Caco-2 (cell line): ENCODE measurements at regions not wholly inside any gene's neighbourhood (a gene's known extent, or its start where the extent isn't known, plus 50 kb on each side); places are given as distances from the start of the nearest gene placed in this dataset.
"Not testable (repeated sequence)": the region's sequence is repeated elsewhere in the genome, so short reads cannot be mapped to it uniquely, and the experiment has no call there.

Experiments used
- BruUV-seq: library from RNA; stranded (reverse); fragments of 400-500 nt; replicated peaks from 2 replicates; lab custom pipeline; 2021; lab: Mats Ljungman, UMichigan
- CTCF ChIA-PET: fragments of 300-600 bp; sonication (Branson Sonifier 250); formaldehyde crosslinking; loops from one replicate; lab custom pipeline; 2022; ENCODE audit warnings: antibody characterized with exemption; lab: Charles Lee
- POLR2A ChIA-PET: fragments of 300-600 bp; sonication (Branson Sonifier 250); formaldehyde crosslinking; loops from one replicate; lab custom pipeline; 2022; ENCODE audit warnings: antibody characterized with exemption; lab: Charles Lee
- DNase-seq, 2 experiments: peaks; one replicate each; pipeline versions ENCODE4 v3.0.0 to v3.0.0-alpha.2; 2020 to 2022
- H3K27me3 ChIP-seq: replicated peaks from 2 replicates; pipeline ENCODE4 v1.6.0; 2011; ENCODE audit warnings: low read length; ENCODE audit not compliant: control insufficient read depth, insufficient read depth
- H3K36me3 ChIP-seq: 2 replicates; pipeline ENCODE4 v1.5.1; 2011; ENCODE audit warnings: low read length; ENCODE audit not compliant: control insufficient read depth, insufficient read depth
- H3K4me1 ChIP-seq: fragments of 250-450 bp; sonication (Bioruptor Pico); 2 replicates; pipeline ENCODE4 v1.5.1; 2020; ENCODE audit warnings: mild to moderate bottlenecking
- H3K4me3 ChIP-seq: 2 replicates; pipeline ENCODE4 v1.5.1; 2011; ENCODE audit warnings: low read depth, mild to moderate bottlenecking, control low read depth, low read length
- H3K9me3 ChIP-seq: fragments of 250-450 bp; sonication (Bioruptor Pico); 2 replicates; pipeline ENCODE4 v1.5.1; 2020; ENCODE audit warnings: mild to moderate bottlenecking, moderate library complexity
- H3K27ac Mint-ChIP-seq: one replicate; pipeline ENCODE4 v1.8.0; 2022; ENCODE audit warnings: mixed read lengths; ENCODE audit not compliant: unreplicated experiment
- H3K27me3 Mint-ChIP-seq: one replicate; pipeline ENCODE4 v1.8.0; 2022; ENCODE audit warnings: mixed read lengths; ENCODE audit not compliant: insufficient read depth, unreplicated experiment
- H3K36me3 Mint-ChIP-seq: one replicate; pipeline ENCODE4 v1.8.0; 2022; ENCODE audit warnings: mild to moderate bottlenecking, mixed read lengths; ENCODE audit not compliant: insufficient read depth, unreplicated experiment
- H3K4me1 Mint-ChIP-seq: one replicate; pipeline ENCODE4 v1.8.0; 2022; ENCODE audit warnings: low read depth, mixed read lengths; ENCODE audit not compliant: unreplicated experiment
- H3K4me3 Mint-ChIP-seq: one replicate; pipeline ENCODE4 v1.8.0; 2022; ENCODE audit warnings: mild to moderate bottlenecking, moderate library complexity, mixed read lengths; ENCODE audit not compliant: unreplicated experiment
- H3K9me3 Mint-ChIP-seq: one replicate; pipeline ENCODE4 v1.8.0; 2022; ENCODE audit warnings: mixed read lengths; ENCODE audit not compliant: unreplicated experiment
- intact Hi-C: fragments of 100-400 bp; cut with micrococcal nuclease; formaldehyde crosslinking; loops from one replicate; pipeline ENCODE4 v1.10.0; 2022; ENCODE audit not compliant: unreplicated experiment
- TF ChIP-seq, protein P1 (sequence below), 2 experiments: fragments of 200-600 bp in 1 of 2; IDR thresholded peaks; 1 replicate in 1 of 2; 2 replicates in 1 of 2; pipeline versions ENCODE4 v1.5.1 to v1.8.0; 2011 to 2022; ENCODE audit warnings: antibody characterized with exemption in 1 of 2, control low read depth in 1 of 2, inconsistent platforms in 1 of 2, low read depth in 1 of 2, low read length in 1 of 2, mild to moderate bottlenecking in 1 of 2, moderate library complexity in 1 of 2; ENCODE audit not compliant: insufficient read depth in 1 of 2, severe bottlenecking in 1 of 2, unreplicated experiment in 1 of 2

DNA sequence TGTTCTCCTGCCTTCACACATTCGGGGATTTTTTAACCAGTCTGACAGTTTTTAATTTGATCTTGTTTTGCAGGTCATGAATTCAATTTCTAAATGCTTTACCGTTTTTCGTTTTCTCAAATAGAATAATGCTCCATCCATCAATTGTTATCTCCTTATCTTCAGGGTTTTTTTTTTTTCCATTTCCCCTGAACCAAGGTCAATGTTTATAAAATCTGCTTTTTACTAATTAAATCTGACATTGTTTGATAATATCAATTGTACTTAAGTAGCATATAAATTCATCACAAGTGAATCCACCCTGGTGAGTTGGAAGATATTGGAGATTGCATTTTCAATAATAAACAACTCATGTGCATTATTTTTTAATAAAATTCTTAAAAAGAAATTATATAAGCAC lies 2004.6 kb upstream of the WWC1 start:
- Histone ChIP-seq H3K4me1 (no peaks in the 10 kb centered on the region), H3K36me3 (no peaks in the 10 kb centered on the region), H3K4me3 (no peak overlapping the region), H3K27me3 (no peaks in the 10 kb centered on the region), H3K9me3 (no peaks in the 10 kb centered on the region)
- ChIA-PET POLR2A (no interaction called here), CTCF (no interaction called here)
- H3K36me3 Mint-ChIP-seq: no peaks in the 10 kb centered on the region
- no peaks in the 10 kb centered on the region for H3K9me3 Mint-ChIP-seq
- H3K4me3 Mint-ChIP-seq: no peak overlapping the region
- intact Hi-C loops: no loop called here
- no peak overlapping the region for H3K27ac Mint-ChIP-seq
- no peaks in the 10 kb centered on the region for H3K4me1 Mint-ChIP-seq
- no peak for DNase-seq
- no peaks in the 10 kb centered on the region for H3K27me3 Mint-ChIP-seq
- TF ChIP-seq, protein P1, sequence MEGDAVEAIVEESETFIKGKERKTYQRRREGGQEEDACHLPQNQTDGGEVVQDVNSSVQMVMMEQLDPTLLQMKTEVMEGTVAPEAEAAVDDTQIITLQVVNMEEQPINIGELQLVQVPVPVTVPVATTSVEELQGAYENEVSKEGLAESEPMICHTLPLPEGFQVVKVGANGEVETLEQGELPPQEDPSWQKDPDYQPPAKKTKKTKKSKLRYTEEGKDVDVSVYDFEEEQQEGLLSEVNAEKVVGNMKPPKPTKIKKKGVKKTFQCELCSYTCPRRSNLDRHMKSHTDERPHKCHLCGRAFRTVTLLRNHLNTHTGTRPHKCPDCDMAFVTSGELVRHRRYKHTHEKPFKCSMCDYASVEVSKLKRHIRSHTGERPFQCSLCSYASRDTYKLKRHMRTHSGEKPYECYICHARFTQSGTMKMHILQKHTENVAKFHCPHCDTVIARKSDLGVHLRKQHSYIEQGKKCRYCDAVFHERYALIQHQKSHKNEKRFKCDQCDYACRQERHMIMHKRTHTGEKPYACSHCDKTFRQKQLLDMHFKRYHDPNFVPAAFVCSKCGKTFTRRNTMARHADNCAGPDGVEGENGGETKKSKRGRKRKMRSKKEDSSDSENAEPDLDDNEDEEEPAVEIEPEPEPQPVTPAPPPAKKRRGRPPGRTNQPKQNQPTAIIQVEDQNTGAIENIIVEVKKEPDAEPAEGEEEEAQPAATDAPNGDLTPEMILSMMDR (IDR thresholded peaks at IDR 0.05; ENCODE audit: insufficient read depth in 1 of 2, low read depth in 1 of 2, low read length in 1 of 2, severe bottlenecking in 1 of 2, unreplicated experiment in 1 of 2): no peak
- no TSS peak for BruUV-seq

DNA sequence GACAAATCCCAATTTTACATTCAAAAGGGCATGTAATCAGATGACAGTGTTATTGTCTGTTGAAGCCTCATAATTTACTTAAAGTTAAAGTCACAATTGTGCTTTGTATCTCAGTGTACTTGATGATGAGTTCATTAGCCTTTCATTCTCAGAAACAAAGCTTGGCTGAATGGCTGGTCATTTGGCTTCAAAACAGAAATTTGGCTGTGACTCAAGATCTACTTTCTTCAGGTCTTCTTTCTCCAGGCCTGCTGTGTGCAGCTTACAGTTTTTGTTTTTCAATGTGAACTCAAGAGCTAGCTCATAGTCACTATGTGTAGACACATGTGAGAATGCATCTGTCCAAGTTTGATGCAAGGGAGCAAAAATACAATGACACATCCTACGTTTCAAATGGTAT lies 2003.6 kb upstream of the WWC1 start:
- Histone ChIP-seq H3K27me3 (no peaks in the 10 kb centered on the region), H3K9me3 (no peaks in the 10 kb centered on the region), H3K4me3 (no peak overlapping the region), H3K36me3 (no peaks in the 10 kb centered on the region), H3K4me1 (no peaks in the 10 kb centered on the region)
- no peaks in the 10 kb centered on the region for H3K27me3 Mint-ChIP-seq
- H3K27ac Mint-ChIP-seq: no peak overlapping the region
- H3K36me3 Mint-ChIP-seq: no peaks in the 10 kb centered on the region
- H3K9me3 Mint-ChIP-seq: no peaks in the 10 kb centered on the region
- ChIA-PET POLR2A (no interaction called here), CTCF (no interaction called here)
- H3K4me1 Mint-ChIP-seq: no peaks in the 10 kb centered on the region
- TF ChIP-seq, protein P1 (IDR thresholded peaks at IDR 0.05; ENCODE audit: insufficient read depth in 1 of 2, low read depth in 1 of 2, low read length in 1 of 2, severe bottlenecking in 1 of 2, unreplicated experiment in 1 of 2): no peak
- intact Hi-C loops: no loop called here
- BruUV-seq: no TSS peak
- H3K4me3 Mint-ChIP-seq: no peak overlapping the region
- no peak for DNase-seq

DNA sequence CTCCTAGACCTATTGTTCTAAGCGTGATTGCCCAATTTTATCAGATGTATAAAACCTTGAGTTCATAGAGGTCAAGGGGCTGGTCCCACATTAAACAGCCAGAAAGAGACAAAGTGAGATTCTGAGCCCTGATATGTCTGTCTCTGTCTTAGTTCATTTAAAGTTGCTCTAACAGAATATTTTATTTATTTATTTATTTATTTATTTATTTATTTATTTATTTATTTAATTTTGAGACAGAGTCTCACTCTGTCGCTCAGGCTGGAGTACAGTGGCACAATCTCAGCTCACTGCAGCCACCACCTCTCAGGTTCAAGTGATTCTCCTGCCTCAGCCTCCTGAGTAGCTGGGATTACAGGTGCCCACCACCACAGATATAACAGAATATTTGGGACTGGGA lies 1999.6 kb upstream of the WWC1 start:
- DNase-seq, POLR2A ChIA-PET, H3K36me3 Mint-ChIP-seq, BruUV-seq, H3K27me3 Mint-ChIP-seq, H3K4me3 Mint-ChIP-seq, H3K4me1 Mint-ChIP-seq, intact Hi-C loops, H3K9me3 Mint-ChIP-seq, CTCF ChIA-PET, H3K4me3 ChIP-seq, H3K36me3 ChIP-seq, H3K9me3 ChIP-seq, H3K27me3 ChIP-seq, H3K27ac Mint-ChIP-seq, H3K4me1 ChIP-seq: not testable (repeated sequence)

DNA sequence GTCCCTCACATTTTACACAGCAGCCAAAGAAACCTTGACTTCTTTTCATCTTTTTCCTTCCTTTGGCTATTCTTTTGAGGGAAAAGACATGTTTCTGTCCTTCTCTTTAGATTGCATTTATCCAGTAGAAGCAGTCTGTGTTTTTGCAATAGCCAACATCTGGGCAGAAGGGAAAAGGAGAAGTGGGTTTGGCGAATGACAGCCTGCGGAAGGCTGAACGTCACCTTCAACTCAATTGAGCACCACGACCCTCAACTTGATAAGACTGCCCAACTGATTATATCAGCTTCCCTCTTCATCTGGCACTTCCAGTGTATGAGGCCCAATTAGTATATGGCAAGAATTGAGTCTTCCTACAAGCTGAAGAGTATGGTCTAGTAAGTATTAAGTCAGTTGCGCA lies 1997.6 kb upstream of the WWC1 start:
- no peaks in the 10 kb centered on the region for H3K36me3 ChIP-seq
- Mint-ChIP-seq H3K4me1 (no peaks in the 10 kb centered on the region), H3K9me3 (no peaks in the 10 kb centered on the region), H3K27ac (no peak overlapping the region), H3K27me3 (no peaks in the 10 kb centered on the region), H3K4me3 (no peak overlapping the region), H3K36me3 (no peaks in the 10 kb centered on the region)
- H3K4me3 ChIP-seq: no peak overlapping the region
- TF ChIP-seq, protein P1 (IDR thresholded peaks at IDR 0.05; ENCODE audit: insufficient read depth in 1 of 2, low read depth in 1 of 2, low read length in 1 of 2, severe bottlenecking in 1 of 2, unreplicated experiment in 1 of 2): no peak
- H3K9me3 ChIP-seq: no peaks in the 10 kb centered on the region
- no TSS peak for BruUV-seq
- no peaks in the 10 kb centered on the region for H3K27me3 ChIP-seq
- intact Hi-C loops: no loop called here
- H3K4me1 ChIP-seq: no peaks in the 10 kb centered on the region
- POLR2A ChIA-PET: no interaction called here
- DNase-seq: no peak
- CTCF ChIA-PET: no interaction called here
